ENCODE measurements at regions not wholly inside any gene's neighbourhood (a gene's known extent, or its start where the extent isn't known, plus 50 kb on each side); places are given as distances from the start of the nearest gene placed in this dataset.

GRCh38 chrX:118221733-118222132 lies 105.1 kb upstream of the KLHL13 start:
- H3K9me3 ChIP-seq = no peaks in the 10 kb centered on the region
- H3K36me3 ChIP-seq = no peaks in the 10 kb centered on the region
- H3K4me1 ChIP-seq = peaks cover 0 to 7% (median 0%) of the 10 kb centered on the region in 4 donors
- no peaks in the 10 kb centered on the region for H3K27me3 ChIP-seq
- WGBS, 5 donors = 41 to 73% (median 54%) methylated on average over 3 of the region's 3 CpGs
- no peak overlapping the region for H3K4me3 ChIP-seq
- intact Hi-C loops (cut with DNase I; ENCODE audit: low total_unique reads) = no loop called here
- H3K27ac ChIP-seq = no peak overlapping the region
- no peak for DNase-seq
- no peak for TF ChIP-seq CTCF (IDR thresholded peaks at IDR 0.05)

GRCh38 chrX:118222421-118222820 lies 105.8 kb upstream of the KLHL13 start:
- intact Hi-C loops (cut with DNase I; ENCODE audit: low total_unique reads) = no loop called here
- DNase-seq = no peak
- TF ChIP-seq EP300 (IDR thresholded peaks at IDR 0.05) (no peak), POLR2A (IDR thresholded peaks at IDR 0.05) (no peak), CTCF (IDR thresholded peaks at IDR 0.05) (no peak), POLR2AphosphoS5 (IDR thresholded peaks at IDR 0.05) (no peak)
- Histone ChIP-seq H3K27ac (no peak overlapping the region), H3K27me3 (no peaks in the 10 kb centered on the region), H3K36me3 (no peaks in the 10 kb centered on the region), H3K4me1 (peaks cover 0 to 7% (median 0%) of the 10 kb centered on the region in 4 donors), H3K4me3 (no peak overlapping the region), H3K9me3 (no peaks in the 10 kb centered on the region)

- peak in 1 of 2 donors; percentile 55 for DNase-seq
- TF ChIP-seq CTCF (IDR thresholded peaks at IDR 0.05) (peak in 3 of 7 experiments; percentile 19 to 35 (median 26)), POLR2A (IDR thresholded peaks at IDR 0.05) (no peak), EP300 (IDR thresholded peaks at IDR 0.05) (no peak)
- intact Hi-C loops (cut with DNase I; ENCODE audit: low total_unique reads) = no loop called here
- Histone ChIP-seq H3K27me3 (peaks cover 0 to 4% (median 0%) of the 10 kb centered on the region in 3 donors), H3K36me3 (no peaks in the 10 kb centered on the region), H3K27ac (no peak overlapping the region), H3K9me3 (no peaks in the 10 kb centered on the region), H3K4me3 (no peak overlapping the region), H3K4me1 (peaks cover 0 to 7% (median 0%) of the 10 kb centered on the region in 4 donors)
- 42 to 58% (median 47%) methylated on average over 3 of the region's 3 CpGs for WGBS, 5 donors
These were observed 109.3 kb upstream of the KLHL13 start for GRCh38 chrX:118225711-118226428.

DNA sequence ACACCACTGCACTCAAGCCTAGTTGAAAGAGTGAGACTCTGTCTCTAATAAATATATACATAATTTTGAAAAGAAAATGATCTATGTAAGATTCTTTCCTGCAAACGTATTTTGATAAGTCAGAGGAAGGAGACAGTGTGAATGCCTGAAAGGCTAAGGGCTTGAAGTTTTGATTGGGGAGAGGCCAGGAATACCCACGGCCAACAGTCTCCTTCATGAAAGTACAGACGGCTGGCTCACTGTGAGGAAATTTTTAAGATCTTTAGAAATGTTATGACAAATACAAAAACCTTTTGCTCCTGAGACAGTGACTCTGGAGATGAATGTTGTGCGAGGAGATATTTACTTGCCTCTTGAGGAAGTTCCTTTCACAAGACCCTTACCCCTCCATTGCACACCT lies 111.4 kb upstream of the KLHL13 start:
- DNase-seq = no peak
- H3K27me3 ChIP-seq = peaks cover 0 to 4% (median 0%) of the 10 kb centered on the region in 3 donors
- no peak overlapping the region for H3K4me3 ChIP-seq
- intact Hi-C loops (cut with DNase I; ENCODE audit: low total_unique reads) = no loop called here
- H3K36me3 ChIP-seq = no peaks in the 10 kb centered on the region
- TF ChIP-seq POLR2A (IDR thresholded peaks at IDR 0.05) (no peak), EP300 (IDR thresholded peaks at IDR 0.05) (no peak), CTCF (IDR thresholded peaks at IDR 0.05) (no peak), POLR2AphosphoS5 (IDR thresholded peaks at IDR 0.05) (no peak)
- H3K27ac ChIP-seq = no peak overlapping the region
- H3K4me1 ChIP-seq = peaks cover 0 to 7% (median 0%) of the 10 kb centered on the region in 4 donors
- 60 to 84% (median 73%) methylated on average over 4 of the region's 4 CpGs for WGBS, 5 donors
- no peaks in the 10 kb centered on the region for H3K9me3 ChIP-seq

Data from stomach (tissue), 8 donors.